ENCODE measurements at regions not wholly inside any gene's neighbourhood (a gene's known extent, or its start where the extent isn't known, plus 50 kb on each side); places are given as distances from the start of the nearest gene placed in this dataset.
"Not testable (repeated sequence)": the region's sequence is repeated elsewhere in the genome, so short reads cannot be mapped to it uniquely, and the experiment has no call there.

DNA sequence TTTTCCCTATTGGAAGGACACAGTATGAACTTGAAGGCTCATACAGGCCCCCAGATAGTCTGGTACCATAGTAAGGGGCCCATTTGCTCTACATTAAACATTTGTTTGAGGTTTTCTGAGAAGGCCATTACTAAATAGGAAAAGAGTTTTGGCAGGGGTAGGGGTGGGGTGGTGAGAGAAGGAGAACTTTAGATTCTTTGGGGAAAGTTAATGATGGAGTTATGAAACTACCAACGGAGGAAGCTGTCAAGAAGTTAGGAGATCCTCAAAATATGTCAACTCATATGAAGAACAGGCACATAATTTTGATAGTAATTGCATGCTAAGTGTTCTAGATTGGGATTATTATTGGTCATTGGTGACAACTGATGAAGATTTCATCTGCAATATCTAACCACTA, 114.7 kb downstream of the TAF11L14 start:
- TF ChIP-seq, protein P1, sequence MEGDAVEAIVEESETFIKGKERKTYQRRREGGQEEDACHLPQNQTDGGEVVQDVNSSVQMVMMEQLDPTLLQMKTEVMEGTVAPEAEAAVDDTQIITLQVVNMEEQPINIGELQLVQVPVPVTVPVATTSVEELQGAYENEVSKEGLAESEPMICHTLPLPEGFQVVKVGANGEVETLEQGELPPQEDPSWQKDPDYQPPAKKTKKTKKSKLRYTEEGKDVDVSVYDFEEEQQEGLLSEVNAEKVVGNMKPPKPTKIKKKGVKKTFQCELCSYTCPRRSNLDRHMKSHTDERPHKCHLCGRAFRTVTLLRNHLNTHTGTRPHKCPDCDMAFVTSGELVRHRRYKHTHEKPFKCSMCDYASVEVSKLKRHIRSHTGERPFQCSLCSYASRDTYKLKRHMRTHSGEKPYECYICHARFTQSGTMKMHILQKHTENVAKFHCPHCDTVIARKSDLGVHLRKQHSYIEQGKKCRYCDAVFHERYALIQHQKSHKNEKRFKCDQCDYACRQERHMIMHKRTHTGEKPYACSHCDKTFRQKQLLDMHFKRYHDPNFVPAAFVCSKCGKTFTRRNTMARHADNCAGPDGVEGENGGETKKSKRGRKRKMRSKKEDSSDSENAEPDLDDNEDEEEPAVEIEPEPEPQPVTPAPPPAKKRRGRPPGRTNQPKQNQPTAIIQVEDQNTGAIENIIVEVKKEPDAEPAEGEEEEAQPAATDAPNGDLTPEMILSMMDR (IDR thresholded peaks at IDR 0.05), result no peak
- no peak for DNase-seq (ENCODE audit: low spot score)
- no peak for ATAC-seq (ENCODE audit: low FRiP score)

DNA sequence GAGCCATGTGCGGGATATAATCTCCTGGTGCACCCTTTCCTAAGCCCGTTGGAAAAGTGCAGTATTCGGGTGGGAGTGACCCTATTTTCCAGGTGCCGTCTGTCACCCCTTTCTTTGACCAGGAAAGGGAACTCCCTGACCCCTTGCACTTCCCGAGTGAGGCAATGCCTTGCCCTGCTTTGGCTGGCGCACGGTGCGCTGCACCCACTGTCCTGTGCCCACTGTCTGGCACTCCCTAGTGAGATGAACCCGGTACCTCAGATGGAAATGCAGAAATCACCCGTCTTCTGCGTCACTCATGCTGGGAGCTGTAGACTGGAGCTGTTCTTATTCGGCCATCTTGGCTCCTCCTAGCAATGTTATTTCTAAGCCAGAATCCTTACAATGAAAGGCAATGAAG, 121.1 kb downstream of the TAF11L14 start:
- not testable (repeated sequence) for DNase-seq (ENCODE audit: low spot score); ATAC-seq (ENCODE audit: low FRiP score)

DNA sequence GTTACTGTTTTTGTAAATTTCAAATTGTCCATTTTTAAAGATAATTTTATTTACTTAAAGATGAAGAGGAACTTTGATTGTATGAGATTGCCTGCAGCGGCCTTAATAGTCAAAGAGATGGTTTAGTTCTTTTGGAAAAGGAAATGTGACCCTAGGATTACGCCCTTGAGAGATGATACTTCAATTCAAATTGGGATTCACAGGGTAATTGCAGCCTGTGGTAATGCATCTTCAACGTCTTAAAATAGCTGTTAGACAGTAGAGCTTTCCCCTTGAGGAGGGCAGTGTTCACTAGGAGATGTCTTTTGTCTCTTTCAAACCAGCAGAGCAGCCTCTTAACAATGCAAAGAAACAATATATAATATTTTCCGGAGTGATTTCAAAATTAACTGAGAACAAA, 127.1 kb downstream of the TAF11L14 start:
- TF ChIP-seq, protein P1 (IDR thresholded peaks at IDR 0.05), result no peak
- ATAC-seq (ENCODE audit: low FRiP score), result no peak
- DNase-seq (ENCODE audit: low spot score), result no peak

DNA sequence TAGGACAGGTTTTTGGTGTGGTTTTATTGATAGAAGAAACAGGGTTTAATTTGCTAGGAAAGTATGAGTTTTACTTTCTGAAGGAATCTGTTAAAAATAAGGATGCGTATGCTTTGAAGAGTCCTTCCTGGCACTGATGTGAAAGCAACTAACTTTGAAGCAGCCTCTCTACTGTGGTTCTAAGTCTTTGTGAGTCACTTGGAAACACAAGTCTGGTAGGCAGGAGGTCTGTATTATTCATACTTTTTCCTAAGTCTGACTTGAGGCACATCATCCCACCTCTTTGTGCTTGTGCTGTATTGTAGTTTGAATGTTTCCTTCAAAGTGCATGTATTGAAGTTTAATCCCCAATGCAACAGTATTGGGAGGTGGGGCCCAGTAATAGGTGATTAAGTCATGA, 129.0 kb downstream of the TAF11L14 start:
- DNase-seq (ENCODE audit: low spot score) (no peak), ATAC-seq (ENCODE audit: low FRiP score) (peak; percentile 73)
- TF ChIP-seq, protein P1 (IDR thresholded peaks at IDR 0.05), result no peak

DNA sequence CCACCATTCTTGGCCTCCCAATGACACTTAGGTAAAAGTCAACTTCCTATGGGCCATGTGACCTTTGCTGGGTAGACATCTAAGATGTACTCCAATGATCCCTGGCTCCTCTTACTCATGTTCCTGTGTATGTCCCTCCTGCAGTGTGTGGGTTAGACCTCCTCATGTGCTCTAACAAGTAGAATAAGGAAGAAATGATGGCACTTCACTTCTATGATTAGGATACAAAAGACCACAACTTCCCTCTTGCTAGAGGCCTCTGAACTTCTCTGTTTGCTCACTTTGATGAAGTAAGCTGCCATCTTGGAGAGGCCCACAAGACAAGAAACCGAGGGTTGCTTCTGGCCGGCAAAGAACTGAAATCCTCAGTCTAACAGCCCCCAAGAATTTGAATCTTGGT, 131.8 kb downstream of the TAF11L14 start:
- TF ChIP-seq, protein P1 (IDR thresholded peaks at IDR 0.05), result no peak
- ATAC-seq (ENCODE audit: low FRiP score), result no peak
- no peak for DNase-seq (ENCODE audit: low spot score)

DNA sequence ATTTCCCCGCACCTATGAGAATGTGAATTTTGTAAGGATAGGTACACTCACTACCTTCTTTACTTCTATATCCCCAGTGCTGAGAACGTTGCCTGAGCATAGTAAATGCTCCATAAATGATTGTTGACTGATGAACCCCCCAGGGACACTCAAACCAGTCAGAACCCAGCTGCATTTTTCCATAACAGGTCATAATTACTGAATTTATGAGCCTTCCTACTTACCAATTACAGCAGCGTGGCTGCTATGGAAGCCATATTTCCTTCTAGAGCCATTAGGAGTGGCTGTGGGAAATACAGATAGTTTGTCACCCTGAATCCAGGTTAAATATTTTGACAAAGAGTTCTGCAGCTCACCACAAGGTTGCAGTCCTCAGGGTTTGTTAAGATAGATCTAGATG, 135.0 kb downstream of the TAF11L14 start:
- TF ChIP-seq, protein P1 (IDR thresholded peaks at IDR 0.05), result no peak
- DNase-seq (ENCODE audit: low spot score) (no peak), ATAC-seq (ENCODE audit: low FRiP score) (no peak)

DNA sequence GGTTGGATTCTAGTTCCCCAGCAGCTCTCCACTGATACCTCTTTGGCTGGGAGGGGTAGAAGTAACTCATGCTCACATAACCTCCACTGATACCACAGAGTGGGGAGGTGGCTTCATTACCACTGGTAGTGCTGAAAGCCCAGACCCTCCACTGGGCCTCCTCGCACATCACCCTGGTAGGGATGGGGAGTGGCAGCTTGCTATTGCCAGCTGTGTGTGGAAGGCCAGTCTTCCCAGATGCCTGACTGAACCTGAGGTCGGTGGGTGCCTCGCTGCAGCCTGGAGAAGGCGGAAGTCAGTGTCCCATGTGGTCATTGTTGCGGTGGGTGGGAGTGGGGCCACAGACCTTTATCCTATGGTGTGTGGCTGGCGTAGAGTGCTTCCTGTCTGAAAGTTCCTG, 138.0 kb downstream of the TAF11L14 start:
- ATAC-seq (ENCODE audit: low FRiP score), result no peak

More for the DNA sequence above, 138.0 kb downstream of the TAF11L14 start:
- TF ChIP-seq, protein P1 (IDR thresholded peaks at IDR 0.05), result no peak
- DNase-seq (ENCODE audit: low spot score), result no peak

Data from omental fat pad (tissue), 3 donors.